ENCODE measurements at regions not wholly inside any gene's neighbourhood (a gene's known extent, or its start where the extent isn't known, plus 50 kb on each side); places are given as distances from the start of the nearest gene placed in this dataset.
"Not testable (repeated sequence)": the region's sequence is repeated elsewhere in the genome, so short reads cannot be mapped to it uniquely, and the experiment has no call there.

GRCh38 chr6:93654548-93654947 is 235.2 kb upstream of the EPHA7 start:
- Histone ChIP-seq H3K4me3 (no peak overlapping the region), H3K27me3 (no peaks in the 10 kb centered on the region), H3K4me1 (no peaks in the 10 kb centered on the region), H3K36me3 (no peaks in the 10 kb centered on the region), H3K27ac (no peak overlapping the region), H3K9me3 (no peaks in the 10 kb centered on the region)
- TF ChIP-seq POLR2A (IDR thresholded peaks at IDR 0.05) = no peak
- TF ChIP-seq EP300 (IDR thresholded peaks at IDR 0.05) = no peak
- no peak for TF ChIP-seq CTCF (IDR thresholded peaks at IDR 0.05)
- ATAC-seq = no peak
- 80 to 87% methylated on average over 2 of the region's 2 CpGs for WGBS, 2 donors (ENCODE audit: low coverage in 1 of 2)

GRCh38 chr6:93644611-93645010 is 225.3 kb upstream of the EPHA7 start:
- peaks cover 0 to 8% (median 0%) of the 10 kb centered on the region in 3 donors for H3K9me3 ChIP-seq
- H3K36me3 ChIP-seq = no peaks in the 10 kb centered on the region
- no peaks in the 10 kb centered on the region for H3K27me3 ChIP-seq
- ATAC-seq = no peak
- TF ChIP-seq CTCF (IDR thresholded peaks at IDR 0.05) (no peak), POLR2AphosphoS5 (IDR thresholded peaks at IDR 0.05) (no peak), EP300 (IDR thresholded peaks at IDR 0.05) (no peak), POLR2A (IDR thresholded peaks at IDR 0.05) (no peak)
- WGBS, 2 donors (ENCODE audit: low coverage in 1 of 2) = no CpG with 5 or more reads among the region's 5 CpGs
- H3K27ac ChIP-seq = no peak overlapping the region
- no peak overlapping the region for H3K4me3 ChIP-seq
- no peaks in the 10 kb centered on the region for H3K4me1 ChIP-seq

- Histone ChIP-seq H3K27me3 (no peaks in the 10 kb centered on the region), H3K36me3 (no peaks in the 10 kb centered on the region), H3K9me3 (peaks cover 0 to 8% (median 0%) of the 10 kb centered on the region in 3 donors), H3K27ac (no peak overlapping the region), H3K4me3 (no peak overlapping the region), H3K4me1 (no peaks in the 10 kb centered on the region)
- no peak for TF ChIP-seq EP300 (IDR thresholded peaks at IDR 0.05)
- no peak for TF ChIP-seq POLR2A (IDR thresholded peaks at IDR 0.05)
- TF ChIP-seq POLR2AphosphoS5 (IDR thresholded peaks at IDR 0.05) = no peak
- no peak for TF ChIP-seq CTCF (IDR thresholded peaks at IDR 0.05)
- no peak for ATAC-seq
These were observed 219.8 kb upstream of the EPHA7 start for GRCh38 chr6:93639126-93639525.

DNA sequence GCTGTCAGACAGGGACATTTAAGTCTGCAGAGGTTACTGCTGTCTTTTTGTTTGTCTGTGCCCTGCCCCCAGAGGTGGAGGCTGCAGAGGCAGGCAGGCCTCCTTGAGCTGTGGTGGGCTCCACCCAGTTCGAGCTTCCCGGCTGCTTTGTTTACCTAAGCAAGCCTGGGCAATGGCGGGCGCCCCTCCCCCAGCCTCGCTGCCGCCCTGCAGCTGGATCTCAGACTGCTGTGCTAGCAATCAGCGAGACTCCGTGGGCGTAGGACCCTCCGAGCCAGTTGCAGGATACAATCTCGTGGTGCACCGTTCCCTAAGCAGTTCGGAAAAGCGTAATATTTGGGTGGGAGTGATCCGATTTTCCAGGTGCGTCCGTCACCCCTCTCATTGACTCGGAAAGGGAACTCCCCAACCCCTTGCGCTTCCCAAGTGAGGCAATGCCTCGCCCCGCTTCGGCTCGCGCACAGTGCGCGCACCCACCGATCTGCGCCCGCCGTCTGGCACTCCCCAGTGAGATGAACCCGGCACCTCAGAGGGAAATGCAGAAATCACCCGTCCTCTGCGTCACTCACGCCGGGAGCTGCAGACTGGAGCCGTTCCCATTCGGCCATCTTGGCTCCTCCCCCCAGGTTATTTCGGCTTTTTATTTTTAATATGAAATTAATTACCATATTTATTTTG is 217.8 kb upstream of the EPHA7 start:
- H3K9me3 ChIP-seq, H3K36me3 ChIP-seq, H3K4me3 ChIP-seq, H3K27me3 ChIP-seq, H3K4me1 ChIP-seq, ATAC-seq, H3K27ac ChIP-seq: not testable (repeated sequence)
- WGBS, 2 donors (ENCODE audit: low coverage in 1 of 2) = 94 to 97% methylated on average over 6 to 23 of the region's 38 CpGs

DNA sequence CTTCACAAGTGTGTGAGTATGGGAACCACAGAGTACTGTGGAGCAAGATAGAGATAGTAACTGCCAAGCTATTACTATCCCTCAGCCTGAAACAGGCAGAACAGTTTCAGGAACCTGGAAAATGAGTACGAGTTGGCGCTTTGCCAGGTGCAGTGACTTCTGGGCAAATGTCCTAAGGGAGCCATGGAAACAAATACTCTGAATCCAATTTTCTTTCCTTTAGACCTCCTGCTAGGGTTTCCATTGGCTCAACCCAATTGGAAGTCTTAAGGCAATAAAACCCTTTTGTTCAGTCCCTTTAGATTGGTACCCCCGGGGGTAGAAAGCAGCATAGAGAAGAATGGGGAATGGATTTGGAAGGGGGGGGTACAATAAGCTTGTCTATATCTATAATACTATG is 205.0 kb upstream of the EPHA7 start:
- Histone ChIP-seq H3K27ac (no peak overlapping the region), H3K27me3 (no peaks in the 10 kb centered on the region), H3K36me3 (no peaks in the 10 kb centered on the region), H3K4me1 (no peaks in the 10 kb centered on the region), H3K4me3 (no peak overlapping the region), H3K9me3 (no peaks in the 10 kb centered on the region)
- TF ChIP-seq POLR2A (IDR thresholded peaks at IDR 0.05) (no peak), POLR2AphosphoS5 (IDR thresholded peaks at IDR 0.05) (no peak), CTCF (IDR thresholded peaks at IDR 0.05) (no peak), EP300 (IDR thresholded peaks at IDR 0.05) (no peak)
- ATAC-seq = no peak
- WGBS, 2 donors (ENCODE audit: low coverage in 1 of 2) = 10 to 25% methylated on average over 2 of the region's 3 CpGs
